IPS-15b (cell line): ENCODE measurements at regions not wholly inside any gene's neighbourhood (a gene's known extent, or its start where the extent isn't known, plus 50 kb on each side); places are given as distances from the start of the nearest gene placed in this dataset.
"Not testable (repeated sequence)": the region's sequence is repeated elsewhere in the genome, so short reads cannot be mapped to it uniquely, and the experiment has no call there.

Experiments used
- H3K27me3 ChIP-seq: one replicate; pipeline ENCODE4 v1.6.1; 2013; ENCODE audit warnings: low read length; ENCODE audit not compliant: control insufficient read depth, insufficient read depth
- H3K36me3 ChIP-seq: one replicate; pipeline ENCODE4 v1.6.1; 2013; ENCODE audit warnings: low read length; ENCODE audit not compliant: control insufficient read depth, insufficient read depth
- H3K4me1 ChIP-seq: one replicate; pipeline ENCODE4 v1.6.1; 2013; ENCODE audit warnings: mild to moderate bottlenecking, low read length; ENCODE audit not compliant: control insufficient read depth, insufficient read depth
- H3K4me3 ChIP-seq: one replicate; pipeline ENCODE4 v1.5.1; 2013; ENCODE audit warnings: low read depth, low read length
- H3K9ac ChIP-seq: one replicate; pipeline ENCODE4 v1.6.1; 2013; ENCODE audit warnings: low read depth, mild to moderate bottlenecking, low read length
- H3K9me3 ChIP-seq: one replicate; pipeline ENCODE4 v1.6.1; 2013; ENCODE audit warnings: mild to moderate bottlenecking, low read length; ENCODE audit not compliant: control insufficient read depth, insufficient read depth

DNA sequence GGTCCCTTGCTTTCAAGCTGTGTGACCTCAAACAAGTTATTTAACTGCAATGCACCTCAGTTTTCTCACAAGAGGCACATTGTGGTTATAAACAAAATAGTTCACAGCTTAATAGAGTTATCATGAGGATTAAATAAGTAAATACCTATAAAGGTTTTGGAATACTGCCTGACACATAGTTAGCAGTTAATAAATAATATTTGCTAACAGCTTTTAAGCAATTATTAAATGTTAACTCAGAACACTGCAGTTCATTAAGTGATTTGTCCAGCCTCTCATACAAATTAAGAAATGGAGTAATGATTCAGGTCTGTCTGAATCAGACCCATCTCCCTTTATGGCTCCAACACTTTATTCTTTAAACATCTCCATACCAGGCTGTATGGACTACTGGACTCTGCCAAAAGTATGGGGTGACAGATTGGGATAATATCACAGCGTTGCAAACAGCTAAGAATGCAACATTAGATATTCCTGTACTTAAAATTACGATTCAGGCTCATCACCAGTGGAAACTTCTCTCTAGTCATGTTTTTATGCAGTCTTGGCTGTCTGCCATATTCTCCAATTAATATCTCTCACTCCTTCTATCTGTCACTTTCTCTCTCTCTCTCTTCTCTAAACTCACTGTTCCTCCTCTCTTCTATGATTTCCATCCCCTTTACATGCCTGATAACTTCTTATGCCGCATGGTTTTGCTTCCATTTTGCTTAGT lies 370.6 kb upstream of the UBE2E3 start:
- Histone ChIP-seq H3K27me3 (no peaks in the 10 kb centered on the region), H3K4me1 (no peaks in the 10 kb centered on the region), H3K9ac (no peak overlapping the region), H3K4me3 (no peak overlapping the region), H3K36me3 (no peaks in the 10 kb centered on the region), H3K9me3 (no peaks in the 10 kb centered on the region)

DNA sequence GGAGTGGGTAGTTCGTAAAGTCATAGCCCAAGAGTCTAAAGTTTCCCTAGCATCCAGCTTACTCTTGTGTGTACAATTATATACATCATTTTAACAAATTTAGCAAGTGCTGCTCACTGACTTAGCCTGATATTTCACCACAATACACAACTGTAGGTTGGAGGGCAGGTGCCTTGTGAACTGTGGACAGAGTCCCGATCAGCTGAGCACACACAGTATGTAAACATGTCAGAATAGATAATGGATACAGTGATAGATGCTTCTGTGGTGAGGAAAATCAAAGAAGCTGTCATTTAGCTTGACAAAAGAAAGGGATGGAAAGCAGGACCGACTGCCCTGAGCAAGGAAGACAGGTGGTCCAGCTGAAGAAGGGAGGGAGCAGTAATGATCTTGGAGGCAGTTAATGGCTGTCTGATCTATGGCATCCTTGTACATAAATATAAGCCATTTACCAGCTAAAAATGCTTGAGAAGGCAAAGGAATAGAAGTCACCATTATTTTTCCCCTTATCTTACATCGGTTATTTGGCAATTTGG lies 372.8 kb upstream of the UBE2E3 start:
- no peak overlapping the region for H3K4me3 ChIP-seq
- H3K9ac ChIP-seq: no peak overlapping the region
- no peaks in the 10 kb centered on the region for H3K9me3 ChIP-seq
- no peaks in the 10 kb centered on the region for H3K4me1 ChIP-seq
- no peaks in the 10 kb centered on the region for H3K27me3 ChIP-seq
- no peaks in the 10 kb centered on the region for H3K36me3 ChIP-seq

DNA sequence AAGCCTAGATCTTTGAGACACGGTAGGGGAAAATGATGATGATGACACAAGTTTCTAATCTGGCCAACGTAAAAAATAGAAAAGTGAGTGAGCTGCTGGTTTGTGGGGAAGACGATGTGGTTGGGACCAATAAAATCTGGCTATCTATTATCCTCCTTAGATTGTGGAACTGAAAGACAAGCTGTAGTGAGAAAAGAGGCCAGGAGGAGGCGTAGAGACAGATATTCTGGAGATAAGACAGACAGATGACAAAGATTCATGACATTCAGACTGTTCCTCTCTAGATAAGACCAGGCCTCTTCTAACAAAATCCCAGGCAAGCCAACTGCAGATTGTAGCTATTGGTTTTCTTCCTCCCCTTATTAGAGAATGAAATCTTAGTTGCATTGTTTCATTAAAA lies 376.3 kb upstream of the UBE2E3 start:
- no peaks in the 10 kb centered on the region for H3K36me3 ChIP-seq
- no peaks in the 10 kb centered on the region for H3K9me3 ChIP-seq
- no peaks in the 10 kb centered on the region for H3K4me1 ChIP-seq
- no peak overlapping the region for H3K9ac ChIP-seq
- no peaks in the 10 kb centered on the region for H3K27me3 ChIP-seq
- no peak overlapping the region for H3K4me3 ChIP-seq

DNA sequence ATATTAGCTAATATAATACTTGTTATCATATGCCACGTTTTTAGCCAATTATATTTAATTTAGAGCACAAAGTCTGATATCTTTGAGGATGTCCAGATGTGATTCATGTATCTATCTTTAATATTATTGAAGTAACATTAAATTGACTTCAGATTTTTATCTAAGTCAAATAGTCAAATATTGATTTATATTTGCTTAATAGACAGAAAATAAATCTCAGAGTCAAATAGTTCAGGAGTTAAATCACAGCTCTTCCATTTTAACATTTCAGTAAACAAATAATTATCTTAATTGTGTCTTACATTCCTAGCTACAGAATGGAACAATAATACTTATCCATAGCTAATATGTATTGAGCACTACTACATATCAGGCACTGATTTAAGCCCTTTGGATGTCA lies 379.4 kb upstream of the UBE2E3 start:
- Histone ChIP-seq H3K27me3 (no peaks in the 10 kb centered on the region), H3K36me3 (no peaks in the 10 kb centered on the region), H3K4me3 (no peak overlapping the region), H3K9ac (no peak overlapping the region), H3K4me1 (no peaks in the 10 kb centered on the region), H3K9me3 (no peaks in the 10 kb centered on the region)

DNA sequence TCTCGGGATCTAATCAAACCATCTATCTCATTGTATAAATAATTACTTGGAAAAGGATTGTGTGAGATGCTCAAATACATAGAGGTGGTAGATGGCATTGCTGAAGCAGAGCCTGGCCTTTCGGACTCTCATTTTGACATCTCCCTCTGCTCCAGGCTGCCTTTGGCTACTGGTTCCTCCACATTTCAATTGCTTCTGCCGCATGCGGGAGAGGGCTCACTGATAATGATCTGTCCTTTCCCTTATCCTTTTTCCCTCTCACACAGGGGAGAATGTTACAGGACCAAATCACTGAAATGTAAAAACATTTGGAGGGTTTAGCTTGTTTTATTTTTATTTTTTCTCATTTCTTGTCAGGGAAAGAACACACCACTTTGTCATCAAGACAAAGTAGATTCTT lies 380.6 kb upstream of the UBE2E3 start:
- Histone ChIP-seq H3K4me1 (no peaks in the 10 kb centered on the region), H3K9me3 (no peaks in the 10 kb centered on the region), H3K36me3 (no peaks in the 10 kb centered on the region), H3K4me3 (no peak overlapping the region), H3K27me3 (no peaks in the 10 kb centered on the region), H3K9ac (no peak overlapping the region)

DNA sequence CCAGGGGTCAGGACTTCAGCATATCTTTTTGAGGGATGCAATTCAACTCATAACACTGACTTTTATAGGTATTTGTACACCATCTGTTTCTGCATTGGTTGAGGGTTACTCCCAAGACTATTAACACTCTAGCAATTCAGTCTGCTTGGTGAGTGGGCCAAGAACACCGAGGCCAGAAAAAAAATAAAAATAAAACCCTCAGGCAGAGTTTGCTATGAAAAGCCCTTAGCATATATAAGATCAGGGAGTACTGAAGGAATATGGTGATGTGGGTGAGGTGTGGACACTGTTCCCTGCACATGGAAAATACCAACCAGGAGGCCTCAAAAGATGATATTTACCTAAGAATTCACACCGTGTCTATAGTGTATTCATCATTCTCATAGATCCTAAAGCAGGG lies 383.2 kb upstream of the UBE2E3 start:
- H3K4me1 ChIP-seq: no peaks in the 10 kb centered on the region
- H3K9me3 ChIP-seq: no peaks in the 10 kb centered on the region
- no peaks in the 10 kb centered on the region for H3K36me3 ChIP-seq
- H3K27me3 ChIP-seq: no peaks in the 10 kb centered on the region
- H3K9ac ChIP-seq: no peak overlapping the region
- no peak overlapping the region for H3K4me3 ChIP-seq

DNA sequence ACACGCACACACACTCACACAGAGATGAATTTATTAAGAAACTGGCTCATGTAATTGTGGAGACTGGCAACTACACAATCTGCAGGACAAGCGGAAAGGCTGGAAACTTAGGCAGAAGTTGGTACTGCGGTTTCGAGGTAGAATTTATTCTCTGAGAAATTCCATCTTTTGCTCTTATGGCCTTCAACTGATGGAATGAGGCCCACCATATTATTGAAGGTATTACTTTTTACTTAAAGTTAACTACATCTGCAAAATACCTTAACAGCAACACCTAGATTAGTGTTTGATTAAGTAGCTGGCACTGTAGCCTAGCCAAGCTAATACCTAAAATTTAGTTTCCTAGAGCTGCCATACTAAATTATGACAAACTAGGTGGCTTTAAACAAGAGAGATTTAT lies 384.0 kb upstream of the UBE2E3 start:
- no peak overlapping the region for H3K4me3 ChIP-seq
- no peaks in the 10 kb centered on the region for H3K9me3 ChIP-seq
- H3K4me1 ChIP-seq: no peaks in the 10 kb centered on the region
- no peaks in the 10 kb centered on the region for H3K36me3 ChIP-seq
- no peak overlapping the region for H3K9ac ChIP-seq
- H3K27me3 ChIP-seq: no peaks in the 10 kb centered on the region

DNA sequence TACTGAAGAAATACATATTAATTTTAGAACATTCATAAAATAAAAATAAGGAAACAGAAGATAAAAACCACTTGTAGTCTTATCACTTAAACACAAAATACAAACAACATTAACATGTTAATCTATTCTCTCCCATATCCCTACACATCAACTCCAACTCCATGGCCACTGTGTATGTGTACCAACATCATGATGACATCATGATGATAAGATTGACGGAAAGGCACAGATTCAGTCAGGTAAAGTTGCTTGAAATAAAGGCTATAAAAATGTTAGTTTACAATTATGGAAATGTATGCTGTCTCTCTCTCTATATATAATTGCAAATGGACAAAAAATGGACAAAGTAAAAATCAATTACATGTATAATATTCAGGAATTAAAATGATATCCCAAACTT lies 388.5 kb upstream of the UBE2E3 start:
- Histone ChIP-seq H3K4me1 (no peaks in the 10 kb centered on the region), H3K4me3 (no peak overlapping the region), H3K9ac (no peak overlapping the region), H3K27me3 (no peaks in the 10 kb centered on the region), H3K36me3 (no peaks in the 10 kb centered on the region), H3K9me3 (no peaks in the 10 kb centered on the region)

DNA sequence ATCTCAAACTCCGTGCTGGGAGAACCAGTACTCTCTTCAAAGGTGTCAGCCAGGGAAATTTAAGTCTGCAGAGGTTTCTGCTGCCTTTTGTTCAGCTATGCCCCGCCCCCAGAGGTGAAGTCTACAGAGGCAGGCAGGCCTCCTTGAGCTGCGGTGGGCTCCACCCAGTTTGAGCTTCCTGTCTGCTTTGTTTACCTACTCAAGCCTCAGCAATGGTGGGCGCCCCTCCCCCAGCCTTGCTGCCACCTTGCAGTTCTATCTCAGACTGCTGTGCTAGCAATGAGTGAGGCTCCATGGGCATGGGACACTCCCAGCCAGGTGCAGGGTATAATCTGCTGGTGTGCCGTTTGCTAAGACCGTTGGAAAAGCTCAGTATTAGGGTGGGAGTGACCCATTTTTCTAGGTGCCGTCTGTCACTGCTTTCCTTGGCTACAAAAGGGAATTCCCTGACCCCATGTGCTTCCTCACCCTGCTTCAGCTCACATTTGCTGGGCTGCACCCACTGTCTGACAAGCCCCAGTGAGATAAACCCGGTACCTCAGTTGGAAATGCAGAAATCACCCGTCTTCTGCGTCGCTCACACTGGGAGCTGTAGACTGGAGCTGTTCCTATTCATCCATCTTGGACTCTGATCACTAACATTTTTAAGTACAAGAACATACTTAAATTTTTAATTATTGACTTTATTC lies 389.2 kb upstream of the UBE2E3 start:
- H3K4me3 ChIP-seq, H3K9ac ChIP-seq, H3K4me1 ChIP-seq, H3K9me3 ChIP-seq, H3K27me3 ChIP-seq, H3K36me3 ChIP-seq: not testable (repeated sequence)

DNA sequence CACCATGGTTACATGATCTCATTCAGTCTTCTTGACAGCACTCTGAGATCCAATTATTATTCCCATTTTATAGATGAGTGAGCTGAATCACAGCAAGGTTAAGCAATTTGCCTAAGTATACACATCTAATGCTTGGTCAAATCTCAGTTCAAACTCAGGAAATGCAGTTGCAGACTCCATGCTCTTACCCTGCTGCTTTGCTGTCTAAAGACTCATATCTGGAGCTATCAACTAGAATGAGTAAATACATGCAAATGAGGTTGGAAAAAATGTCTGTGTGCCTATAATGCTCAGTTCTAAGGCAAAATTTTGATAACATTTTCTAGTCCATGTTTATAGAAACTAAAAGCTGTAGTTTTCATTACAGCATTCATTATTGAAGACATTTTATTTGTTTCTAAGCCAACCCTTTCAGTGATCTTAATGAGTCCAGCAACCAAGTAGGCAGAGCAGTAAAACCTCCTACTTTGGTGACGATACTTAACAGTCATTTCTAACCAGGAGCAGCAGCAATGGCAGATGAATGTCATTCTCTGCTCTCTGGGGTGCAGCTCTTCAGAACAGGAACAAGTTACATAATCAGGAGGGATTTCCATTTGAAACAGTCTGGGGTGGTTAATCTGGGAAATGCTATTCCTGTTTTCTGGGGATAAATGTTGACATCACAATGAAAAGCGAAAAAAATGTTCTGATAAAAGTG lies 396.8 kb upstream of the UBE2E3 start:
- no peak overlapping the region for H3K4me3 ChIP-seq
- no peaks in the 10 kb centered on the region for H3K36me3 ChIP-seq
- H3K27me3 ChIP-seq: no peaks in the 10 kb centered on the region
- no peak overlapping the region for H3K9ac ChIP-seq
- H3K4me1 ChIP-seq: no peaks in the 10 kb centered on the region
- H3K9me3 ChIP-seq: no peaks in the 10 kb centered on the region

DNA sequence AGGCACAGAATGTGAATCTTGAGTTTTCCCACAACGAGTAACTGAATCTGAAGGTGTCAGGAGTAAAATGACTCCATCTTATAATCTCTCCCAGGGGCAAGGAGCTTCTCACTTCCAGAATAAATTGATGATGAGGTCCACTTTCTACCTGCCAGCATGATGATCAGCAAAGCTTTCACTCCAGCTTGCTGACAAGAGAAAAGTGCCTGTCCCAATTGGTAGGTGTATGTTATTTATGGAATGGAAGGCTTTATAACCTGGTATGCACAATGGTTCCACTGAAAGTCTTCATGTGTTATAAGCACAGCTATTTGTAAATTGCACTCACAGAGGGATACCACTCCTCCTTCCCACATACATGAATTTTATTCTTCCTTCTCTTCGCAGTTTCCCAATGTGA lies 401.0 kb upstream of the UBE2E3 start:
- Histone ChIP-seq H3K36me3 (no peaks in the 10 kb centered on the region), H3K27me3 (no peaks in the 10 kb centered on the region), H3K9me3 (no peaks in the 10 kb centered on the region), H3K4me1 (no peaks in the 10 kb centered on the region), H3K9ac (no peak overlapping the region), H3K4me3 (no peak overlapping the region)

DNA sequence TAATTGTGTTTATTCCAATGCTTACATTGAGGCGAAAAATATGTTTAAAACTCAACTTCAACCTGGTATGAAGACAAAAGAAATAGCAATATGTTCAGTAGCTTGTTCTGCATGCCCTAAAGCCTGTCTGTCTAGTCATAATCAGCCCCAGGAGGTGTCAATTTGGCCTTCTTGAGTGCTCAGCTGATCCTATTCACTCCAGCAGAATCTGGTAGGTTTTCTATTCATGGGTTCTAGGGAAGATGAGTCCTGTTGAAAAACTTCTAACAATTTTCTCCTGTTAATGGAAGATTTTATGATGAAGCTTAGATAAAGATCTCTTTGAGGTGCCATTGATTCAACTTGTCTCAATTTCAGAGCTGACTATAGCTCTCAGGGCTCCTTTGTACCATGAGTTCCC lies 402.0 kb upstream of the UBE2E3 start:
- Histone ChIP-seq H3K27me3 (no peaks in the 10 kb centered on the region), H3K9me3 (no peaks in the 10 kb centered on the region), H3K4me3 (no peak overlapping the region), H3K9ac (no peak overlapping the region), H3K4me1 (no peaks in the 10 kb centered on the region), H3K36me3 (no peaks in the 10 kb centered on the region)
